Stomach (tissue), 4 donors: ENCODE measurements at regions not wholly inside any gene's neighbourhood (a gene's known extent, or its start where the extent isn't known, plus 50 kb on each side); places are given as distances from the start of the nearest gene placed in this dataset.

Experiments used
- POLR2A ChIP-seq, 4 donors: fragments of 450-650 bp; IDR thresholded peaks; one replicate each; pipeline ENCODE4 v1.6.1; 2016; ENCODE audit warnings: antibody characterized with exemption in 4 of 4, control low read depth in 2 of 4, mild to moderate bottlenecking in 1 of 4, moderate library complexity in 1 of 4
- POLR2AphosphoS5 ChIP-seq, 3 donors: sonication (generic); formaldehyde crosslinking; IDR thresholded peaks; one replicate each; pipeline ENCODE4 v1.6.1; 2016; ENCODE audit warnings: antibody characterized with exemption in 3 of 3

- TF ChIP-seq POLR2A (IDR thresholded peaks at IDR 0.05) (no peak), POLR2AphosphoS5 (IDR thresholded peaks at IDR 0.05) (no peak)
Measured at GRCh38 chr22:22983816-22984215, 86.5 kb upstream of the GNAZ start.
